ENCODE measurements at regions not wholly inside any gene's neighbourhood (a gene's known extent, or its start where the extent isn't known, plus 50 kb on each side); places are given as distances from the start of the nearest gene placed in this dataset.

DNA sequence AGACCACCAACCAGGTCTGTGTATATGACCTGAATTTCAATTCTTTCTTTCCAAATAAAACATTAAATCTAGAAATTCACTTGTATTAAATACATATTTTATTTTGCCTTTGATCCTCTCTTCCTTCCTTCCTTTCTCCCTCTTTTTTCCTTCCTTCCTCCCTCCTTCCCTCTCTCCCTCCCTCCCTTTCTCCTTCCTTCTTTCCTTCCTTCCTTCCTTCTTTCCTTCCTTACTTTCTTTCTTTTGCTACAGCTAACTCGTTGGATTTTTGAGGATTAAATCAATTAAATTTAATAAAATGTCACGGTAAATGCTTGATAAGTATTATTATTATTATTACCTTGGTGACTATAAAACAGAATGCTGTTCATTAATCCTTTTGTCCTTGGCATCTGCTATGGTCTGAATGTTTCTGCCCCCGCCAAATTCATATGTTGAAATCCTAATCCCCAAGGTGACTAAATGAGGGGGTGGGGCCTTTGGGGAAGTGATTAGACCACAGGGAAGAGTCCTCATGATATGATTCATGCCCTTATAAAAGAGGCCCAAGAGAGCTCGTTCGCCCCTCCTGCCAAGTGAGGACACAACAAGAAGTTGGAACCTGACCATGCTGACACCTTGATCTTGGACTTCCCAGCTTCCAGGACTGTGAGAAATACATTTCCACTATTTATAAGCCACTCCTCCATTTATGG is 67.6 kb upstream of the BTBD3 start:
- TF ChIP-seq, protein P1, sequence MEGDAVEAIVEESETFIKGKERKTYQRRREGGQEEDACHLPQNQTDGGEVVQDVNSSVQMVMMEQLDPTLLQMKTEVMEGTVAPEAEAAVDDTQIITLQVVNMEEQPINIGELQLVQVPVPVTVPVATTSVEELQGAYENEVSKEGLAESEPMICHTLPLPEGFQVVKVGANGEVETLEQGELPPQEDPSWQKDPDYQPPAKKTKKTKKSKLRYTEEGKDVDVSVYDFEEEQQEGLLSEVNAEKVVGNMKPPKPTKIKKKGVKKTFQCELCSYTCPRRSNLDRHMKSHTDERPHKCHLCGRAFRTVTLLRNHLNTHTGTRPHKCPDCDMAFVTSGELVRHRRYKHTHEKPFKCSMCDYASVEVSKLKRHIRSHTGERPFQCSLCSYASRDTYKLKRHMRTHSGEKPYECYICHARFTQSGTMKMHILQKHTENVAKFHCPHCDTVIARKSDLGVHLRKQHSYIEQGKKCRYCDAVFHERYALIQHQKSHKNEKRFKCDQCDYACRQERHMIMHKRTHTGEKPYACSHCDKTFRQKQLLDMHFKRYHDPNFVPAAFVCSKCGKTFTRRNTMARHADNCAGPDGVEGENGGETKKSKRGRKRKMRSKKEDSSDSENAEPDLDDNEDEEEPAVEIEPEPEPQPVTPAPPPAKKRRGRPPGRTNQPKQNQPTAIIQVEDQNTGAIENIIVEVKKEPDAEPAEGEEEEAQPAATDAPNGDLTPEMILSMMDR (conservative IDR thresholded peaks at IDR 0.05; ENCODE audit: low read depth, low read length) = no peak
- TF ChIP-seq MAZ (IDR thresholded peaks at IDR 0.05; ENCODE audit: borderline replicate concordance, low read depth, low read length) (no peak), RAD21 (IDR thresholded peaks at IDR 0.05; ENCODE audit: low read length) (no peak), SMC3 (IDR thresholded peaks at IDR 0.05; ENCODE audit: low read depth, low read length) (no peak), CEBPB (IDR thresholded peaks at IDR 0.05; ENCODE audit: low read depth, low read length) (0 out of 2 replicates have a peak, but pooled peaks have one; percentile 35), BHLHE40 (IDR thresholded peaks at IDR 0.05; ENCODE audit: low read depth, low read length) (no peak), POLR2A (IDR thresholded peaks at IDR 0.05; ENCODE audit: low read depth, low read length) (no peak), MAFK (IDR thresholded peaks at IDR 0.05; ENCODE audit: low read depth, low read length) (no peak), CHD1 (IDR thresholded peaks at IDR 0.05; ENCODE audit: low read depth, low read length) (no peak), MXI1 (IDR thresholded peaks at IDR 0.05; ENCODE audit: borderline replicate concordance, low read depth, low read length) (no peak)
- TF ChIP-seq, protein P2, sequence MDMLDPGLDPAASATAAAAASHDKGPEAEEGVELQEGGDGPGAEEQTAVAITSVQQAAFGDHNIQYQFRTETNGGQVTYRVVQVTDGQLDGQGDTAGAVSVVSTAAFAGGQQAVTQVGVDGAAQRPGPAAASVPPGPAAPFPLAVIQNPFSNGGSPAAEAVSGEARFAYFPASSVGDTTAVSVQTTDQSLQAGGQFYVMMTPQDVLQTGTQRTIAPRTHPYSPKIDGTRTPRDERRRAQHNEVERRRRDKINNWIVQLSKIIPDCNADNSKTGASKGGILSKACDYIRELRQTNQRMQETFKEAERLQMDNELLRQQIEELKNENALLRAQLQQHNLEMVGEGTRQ (IDR thresholded peaks at IDR 0.05; ENCODE audit: low read depth, low read length) = no peak
